Prostate gland (tissue), 2 donors: ENCODE measurements at regions not wholly inside any gene's neighbourhood (a gene's known extent, or its start where the extent isn't known, plus 50 kb on each side); places are given as distances from the start of the nearest gene placed in this dataset.

Source experiments
- DNase-seq: peaks from one replicate; pipeline ENCODE4 v3.0.0-alpha.2; 2019; ENCODE audit warnings: low spot score
- H3K27ac ChIP-seq, 2 donors: fragments of 200-600 bp; sonication (generic); 2 replicates each; pipeline ENCODE4 v1.5.1; 2017 to 2019
- H3K27me3 ChIP-seq: fragments of 200-600 bp; sonication (generic); replicated peaks from 2 replicates; pipeline ENCODE4 v1.5.1; 2019; ENCODE audit not compliant: insufficient read depth
- H3K36me3 ChIP-seq, 2 donors: fragments of 200-600 bp; sonication (generic); 1 replicate in 1 of 2; 2 replicates in 1 of 2; pipeline versions ENCODE4 v1.5.1 to v1.8.1; 2017 to 2019
- H3K4me1 ChIP-seq: fragments of 200-600 bp; sonication (generic); replicated peaks from 2 replicates; pipeline ENCODE4 v1.5.1; 2019
- H3K4me3 ChIP-seq, 2 donors: fragments of 200-600 bp; sonication (generic); 2 replicates each; pipeline ENCODE4 v1.5.1; 2017 to 2019
- H3K9me3 ChIP-seq: fragments of 200-600 bp; sonication (generic); 2 replicates; pipeline ENCODE4 v1.5.1; 2017
- POLR2A ChIP-seq: fragments of 450-650 bp; IDR thresholded peaks from one replicate; pipeline ENCODE4 v1.6.1; 2016; ENCODE audit warnings: antibody characterized with exemption, mild to moderate bottlenecking
- POLR2AphosphoS5 ChIP-seq: sonication (generic); formaldehyde crosslinking; IDR thresholded peaks from one replicate; pipeline ENCODE4 v1.6.1; 2017; ENCODE audit warnings: antibody characterized with exemption
- WGBS: methylation state at CpG from one replicate; pipeline ENCODE4 v1.1.5; 2018; 5-methylcytosine and 5-hydroxymethylcytosine counted together
- intact Hi-C: fragments of 100-400 bp; cut with DNase I; formaldehyde crosslinking; loops from one replicate; pipeline ENCODE4 v1.14.2; 2022
- TF ChIP-seq, protein P1 (sequence below), 4 experiments: fragments of 200-600 bp in 2 of 4; fragments of 450-650 bp in 2 of 4; sonication (generic) in 2 of 4; IDR thresholded peaks; 1 replicate in 3 of 4; 2 replicates in 1 of 4; pipeline ENCODE4 v1.5.1; 2016 to 2019; ENCODE audit warnings: antibody characterized with exemption in 4 of 4, mild to moderate bottlenecking in 2 of 4, moderate library complexity in 2 of 4

- Histone ChIP-seq H3K27ac (no peak overlapping the region), H3K4me3 (no peak overlapping the region), H3K4me1 (no peaks in the 10 kb centered on the region), H3K9me3 (no peaks in the 10 kb centered on the region), H3K27me3 (no peaks in the 10 kb centered on the region), H3K36me3 (no peaks in the 10 kb centered on the region)
- intact Hi-C loops, result no loop called here
- WGBS, result 68% methylated on average over 5 of the region's 5 CpGs
- DNase-seq, result no peak
- TF ChIP-seq POLR2AphosphoS5 (no peak), POLR2A (no peak)
- TF ChIP-seq, protein P1, sequence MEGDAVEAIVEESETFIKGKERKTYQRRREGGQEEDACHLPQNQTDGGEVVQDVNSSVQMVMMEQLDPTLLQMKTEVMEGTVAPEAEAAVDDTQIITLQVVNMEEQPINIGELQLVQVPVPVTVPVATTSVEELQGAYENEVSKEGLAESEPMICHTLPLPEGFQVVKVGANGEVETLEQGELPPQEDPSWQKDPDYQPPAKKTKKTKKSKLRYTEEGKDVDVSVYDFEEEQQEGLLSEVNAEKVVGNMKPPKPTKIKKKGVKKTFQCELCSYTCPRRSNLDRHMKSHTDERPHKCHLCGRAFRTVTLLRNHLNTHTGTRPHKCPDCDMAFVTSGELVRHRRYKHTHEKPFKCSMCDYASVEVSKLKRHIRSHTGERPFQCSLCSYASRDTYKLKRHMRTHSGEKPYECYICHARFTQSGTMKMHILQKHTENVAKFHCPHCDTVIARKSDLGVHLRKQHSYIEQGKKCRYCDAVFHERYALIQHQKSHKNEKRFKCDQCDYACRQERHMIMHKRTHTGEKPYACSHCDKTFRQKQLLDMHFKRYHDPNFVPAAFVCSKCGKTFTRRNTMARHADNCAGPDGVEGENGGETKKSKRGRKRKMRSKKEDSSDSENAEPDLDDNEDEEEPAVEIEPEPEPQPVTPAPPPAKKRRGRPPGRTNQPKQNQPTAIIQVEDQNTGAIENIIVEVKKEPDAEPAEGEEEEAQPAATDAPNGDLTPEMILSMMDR (IDR thresholded peaks at IDR 0.05), result no peak
Measured at GRCh38 chr1:47568763-47569162, 130.9 kb downstream of the FOXD2 start.

GRCh38 chr1:47569261-47569660, 131.4 kb downstream of the FOXD2 start:
- Histone ChIP-seq H3K4me1 (no peaks in the 10 kb centered on the region), H3K9me3 (no peaks in the 10 kb centered on the region), H3K4me3 (no peak overlapping the region), H3K27ac (no peak overlapping the region), H3K36me3 (no peaks in the 10 kb centered on the region), H3K27me3 (no peaks in the 10 kb centered on the region)
- TF ChIP-seq POLR2A (no peak), POLR2AphosphoS5 (no peak)
- TF ChIP-seq, protein P1 (IDR thresholded peaks at IDR 0.05), result no peak
- WGBS, result 60% methylated on average over 5 of the region's 5 CpGs
- intact Hi-C loops, result no loop called here
- DNase-seq, result no peak

DNA sequence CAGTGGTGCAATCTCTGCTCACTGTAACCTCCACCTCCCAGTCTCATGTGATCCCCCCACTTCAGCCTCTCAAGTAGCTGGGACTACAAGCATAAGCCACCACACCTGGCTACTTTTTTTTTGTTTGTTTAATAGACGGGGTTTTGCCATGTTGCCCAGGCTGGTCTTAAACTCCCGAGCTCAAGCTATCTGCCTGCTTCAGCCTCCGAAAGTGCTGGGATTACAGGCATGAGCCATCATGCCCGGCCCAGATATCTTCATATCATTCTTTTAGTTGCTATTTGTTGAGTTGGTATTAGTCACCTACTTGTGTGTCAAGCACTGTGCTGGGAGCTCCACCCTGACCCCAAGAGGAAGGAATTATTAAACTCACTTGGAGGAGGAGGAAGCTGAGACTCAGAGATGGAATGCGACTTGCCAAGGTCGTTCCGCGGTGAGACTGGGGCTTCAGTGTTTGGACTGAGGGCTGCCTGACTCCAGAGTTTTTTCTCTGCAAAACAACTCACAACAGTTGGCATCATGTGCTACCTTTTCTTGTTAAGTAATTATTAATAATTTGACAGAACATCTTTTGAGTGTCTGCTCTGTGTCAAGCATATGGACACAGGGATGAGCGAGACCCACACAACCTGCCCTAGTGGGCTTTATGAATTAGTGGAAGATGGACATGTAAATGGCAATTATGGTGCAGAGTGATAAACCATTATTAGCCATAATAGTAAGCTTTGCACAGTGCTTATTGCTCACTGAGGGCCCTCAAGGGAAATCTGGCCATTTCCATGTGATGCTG, 132.0 kb downstream of the FOXD2 start:
- no peak for TF ChIP-seq POLR2A
- peak; percentile 87 for TF ChIP-seq POLR2AphosphoS5
- TF ChIP-seq, protein P1 (IDR thresholded peaks at IDR 0.05), result peak in 3 of 4 experiments; percentile 26 to 66 (median 64)
- Histone ChIP-seq H3K4me1 (no peaks in the 10 kb centered on the region), H3K4me3 (no peak overlapping the region), H3K27me3 (no peaks in the 10 kb centered on the region), H3K9me3 (no peaks in the 10 kb centered on the region), H3K36me3 (no peaks in the 10 kb centered on the region), H3K27ac (no peak overlapping the region)
- DNase-seq, result peak; percentile 72
- intact Hi-C loops, result no loop called here
- 25% methylated on average over 9 of the region's 9 CpGs for WGBS

GRCh38 chr1:47571161-47571560, 133.3 kb downstream of the FOXD2 start:
- Histone ChIP-seq H3K36me3 (no peaks in the 10 kb centered on the region), H3K4me1 (no peaks in the 10 kb centered on the region), H3K27me3 (no peaks in the 10 kb centered on the region), H3K4me3 (no peak overlapping the region), H3K9me3 (no peaks in the 10 kb centered on the region), H3K27ac (no peak overlapping the region)
- WGBS, result 98% methylated on average over 5 of the region's 5 CpGs
- intact Hi-C loops, result no loop called here
- no peak for DNase-seq
- TF ChIP-seq, protein P1 (IDR thresholded peaks at IDR 0.05), result no peak

DNA sequence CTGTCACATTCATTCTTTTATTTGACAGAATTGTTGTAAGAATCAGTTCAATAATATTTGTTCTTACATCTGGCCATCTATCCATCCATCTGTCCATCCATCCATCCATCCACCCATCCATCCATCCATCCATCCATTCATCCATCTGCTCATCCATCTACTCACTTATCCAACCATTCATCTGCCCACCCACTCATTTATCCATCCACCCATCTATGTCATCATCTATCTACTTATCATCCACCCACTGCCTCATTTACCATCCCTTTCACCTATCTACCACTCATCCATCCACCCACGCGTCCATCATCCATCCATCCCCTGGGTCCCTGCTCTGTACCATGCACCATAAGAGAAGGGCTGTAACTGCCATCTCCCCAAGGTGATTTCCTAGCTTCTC, 134.1 kb downstream of the FOXD2 start:
- Histone ChIP-seq H3K36me3 (no peaks in the 10 kb centered on the region), H3K27ac (no peak overlapping the region), H3K27me3 (no peaks in the 10 kb centered on the region), H3K9me3 (no peaks in the 10 kb centered on the region), H3K4me1 (no peaks in the 10 kb centered on the region), H3K4me3 (no peak overlapping the region)
- TF ChIP-seq POLR2AphosphoS5 (no peak), POLR2A (no peak)
- TF ChIP-seq, protein P1 (IDR thresholded peaks at IDR 0.05), result no peak
- WGBS, result 93% methylated on average over 2 of the region's 2 CpGs
- intact Hi-C loops, result no loop called here
- no peak for DNase-seq
